ENCODE measurements at regions not wholly inside any gene's neighbourhood (a gene's known extent, or its start where the extent isn't known, plus 50 kb on each side); places are given as distances from the start of the nearest gene placed in this dataset.

- TF ChIP-seq EZH2 (IDR thresholded peaks at IDR 0.05; ENCODE audit: insufficient read depth, poor library complexity, severe bottlenecking), result no peak
- TF ChIP-seq EZH2phosphoT487 (IDR thresholded peaks at IDR 0.05; ENCODE audit: insufficient read depth, low read depth), result no peak
These were observed 710.3 kb downstream of the AACS start for GRCh38 chr12:125775507-125775906.

Measured in GM23248 (cell line).